DMS153 treated with DMSO at 0.1 percent for 48 hours (cell line): ENCODE measurements at regions not wholly inside any gene's neighbourhood (a gene's known extent, or its start where the extent isn't known, plus 50 kb on each side); places are given as distances from the start of the nearest gene placed in this dataset.
A peak's percentile ranks its signal among the peaks of the same experiment; 100 is the strongest.

Experiments
- DNase-seq: peaks from one replicate; lab custom pipeline; 2025; ENCODE audit not compliant: unreplicated experiment; lab: John Stamatoyannopoulos, UW

GRCh38 chr2:180742801-180743200, 237.6 kb upstream of the UBE2E3 start:
- DNase-seq = no peak

GRCh38 chr2:180739070-180739469, 241.3 kb upstream of the UBE2E3 start:
- DNase-seq = no peak

- no peak for DNase-seq
Measured at GRCh38 chr2:180735799-180736198, 244.6 kb upstream of the UBE2E3 start.

- DNase-seq = no peak
Measured at GRCh38 chr2:180734382-180734781, 246.0 kb upstream of the UBE2E3 start.

- no peak for DNase-seq
Measured at GRCh38 chr2:180733330-180733729, 247.1 kb upstream of the UBE2E3 start.

GRCh38 chr2:180732337-180732736, 248.1 kb upstream of the UBE2E3 start:
- DNase-seq = no peak

GRCh38 chr2:180730976-180731375, 249.4 kb upstream of the UBE2E3 start:
- no peak for DNase-seq

GRCh38 chr2:180728928-180729559, 251.4 kb upstream of the UBE2E3 start:
- no peak for DNase-seq

- no peak for DNase-seq
Measured at GRCh38 chr2:180723712-180724111, 256.7 kb upstream of the UBE2E3 start.

- no peak for DNase-seq
Measured at GRCh38 chr2:180722551-180723239, 257.7 kb upstream of the UBE2E3 start.

GRCh38 chr2:180720829-180721228, 259.6 kb upstream of the UBE2E3 start:
- DNase-seq = no peak

GRCh38 chr2:180717588-180717987, 262.8 kb upstream of the UBE2E3 start:
- no peak for DNase-seq

- DNase-seq = no peak
Measured at GRCh38 chr2:180716186-180717180, 263.9 kb upstream of the UBE2E3 start.

GRCh38 chr2:180715044-180715443, 265.4 kb upstream of the UBE2E3 start:
- peak; percentile 88 for DNase-seq

GRCh38 chr2:180709392-180710145, 270.8 kb upstream of the UBE2E3 start:
- no peak for DNase-seq

GRCh38 chr2:180707884-180708205, 272.6 kb upstream of the UBE2E3 start:
- DNase-seq = peak; percentile 56

- no peak for DNase-seq
Measured at GRCh38 chr2:180707175-180707883, 273.1 kb upstream of the UBE2E3 start.

- no peak for DNase-seq
Measured at GRCh38 chr2:180706694-180707093, 273.7 kb upstream of the UBE2E3 start.

- no peak for DNase-seq
Measured at GRCh38 chr2:180705551-180705950, 274.9 kb upstream of the UBE2E3 start.

GRCh38 chr2:180705122-180705521, 275.3 kb upstream of the UBE2E3 start:
- no peak for DNase-seq
